H1 (cell line): ENCODE measurements at regions not wholly inside any gene's neighbourhood (a gene's known extent, or its start where the extent isn't known, plus 50 kb on each side); places are given as distances from the start of the nearest gene placed in this dataset.

Experiments used
- CEBPB ChIP-seq: IDR thresholded peaks from 2 replicates; pipeline ENCODE4 v1.6.1; 2012; ENCODE audit warnings: low read depth, low read length
- CTCF ChIP-seq, 3 experiments: IDR thresholded peaks; 1 replicate in 2 of 3; 2 replicates in 1 of 3; pipeline versions ENCODE4 v1.5.1 to v1.6.1; 2011; ENCODE audit warnings: low read length in 3 of 3, mild to moderate bottlenecking in 3 of 3, inconsistent platforms in 2 of 3, low read depth in 1 of 3, moderate library complexity in 1 of 3; ENCODE audit not compliant: insufficient read depth in 1 of 3; ENCODE audit errors: control extremely low read depth in 1 of 3
- EZH2 ChIP-seq: fragments of 200-600 bp; sonication (generic); IDR thresholded peaks from 2 replicates; pipeline ENCODE4 v1.7.1; 2012; ENCODE audit warnings: low read depth, mild to moderate bottlenecking, moderate library complexity, low read length, inconsistent platforms; ENCODE audit not compliant: severe bottlenecking
- MAFK ChIP-seq: IDR thresholded peaks from 2 replicates; pipeline ENCODE4 v1.6.1; 2012; ENCODE audit warnings: low read depth, mild to moderate bottlenecking, improper control_type of control experiment, low read length
- POLR2A ChIP-seq, 2 experiments: IDR thresholded peaks; 1 replicate in 1 of 2; 2 replicates in 1 of 2; pipeline ENCODE4 v1.6.1; 2011; ENCODE audit warnings: low read depth in 2 of 2, low read length in 2 of 2, mild to moderate bottlenecking in 2 of 2; ENCODE audit errors: control extremely low read depth in 1 of 2
- SP4 ChIP-seq: IDR thresholded peaks from 2 replicates; pipeline ENCODE4 v1.6.1; 2012; ENCODE audit warnings: low read length, inconsistent platforms
- YY1 ChIP-seq: IDR thresholded peaks from 2 replicates; pipeline ENCODE4 v1.6.1; 2011; ENCODE audit warnings: low read depth, mild to moderate bottlenecking, low read length

- TF ChIP-seq CTCF (IDR thresholded peaks at IDR 0.05; ENCODE audit: control extremely low read depth in 1 of 3, insufficient read depth in 1 of 3, low read depth in 1 of 3, low read length in 3 of 3) = no peak
- TF ChIP-seq CEBPB = no peak
- no peak for TF ChIP-seq MAFK
- TF ChIP-seq SP4 = no peak
- no peak for TF ChIP-seq EZH2
- no peak for TF ChIP-seq POLR2A (IDR thresholded peaks at IDR 0.05; ENCODE audit: control extremely low read depth in 1 of 2, low read depth in 2 of 2, low read length in 2 of 2)
- no peak for TF ChIP-seq YY1
Measured at GRCh38 chr1:169041366-169041765, 65.1 kb upstream of the ATP1B1 start.
